Stimulated activated CD4-positive, alpha-beta T cell treated with anti-CD3 and anti-CD28 coated beads, Interleukin-12 subunit alpha, Interleukin-12 subunit beta, amount 100 ng/mL, for 4 hours (primary cell): ENCODE measurements at regions not wholly inside any gene's neighbourhood (a gene's known extent, or its start where the extent isn't known, plus 50 kb on each side); places are given as distances from the start of the nearest gene placed in this dataset.

Experiments used
- DNase-seq: peaks from one replicate; pipeline ENCODE4 v3.0.0-alpha.2; 2020

GRCh38 chrX:109843963-109844751 lies 111.1 kb upstream of the ACSL4 start:
- no peak for DNase-seq

- DNase-seq, result no peak
Measured at GRCh38 chrX:109844986-109845385, 111.9 kb upstream of the ACSL4 start.

- DNase-seq, result no peak
Measured at GRCh38 chrX:109845996-109846395, 112.9 kb upstream of the ACSL4 start.

- DNase-seq, result no peak
Measured at GRCh38 chrX:109847257-109848187, 114.5 kb upstream of the ACSL4 start.

GRCh38 chrX:109848461-109849050 lies 115.5 kb upstream of the ACSL4 start:
- no peak for DNase-seq

GRCh38 chrX:109854096-109854495 lies 121.0 kb upstream of the ACSL4 start:
- DNase-seq, result no peak

- DNase-seq, result no peak
Measured at GRCh38 chrX:109855501-109855900, 122.4 kb upstream of the ACSL4 start.

GRCh38 chrX:109856974-109857373 lies 123.9 kb upstream of the ACSL4 start:
- no peak for DNase-seq

- DNase-seq, result no peak
Measured at GRCh38 chrX:109857584-109858228, 124.6 kb upstream of the ACSL4 start.

GRCh38 chrX:109858602-109859341 lies 125.7 kb upstream of the ACSL4 start:
- DNase-seq, result no peak

- no peak for DNase-seq
Measured at GRCh38 chrX:109859651-109860050, 126.6 kb upstream of the ACSL4 start.

- DNase-seq, result no peak
Measured at GRCh38 chrX:109862433-109862832, 129.4 kb upstream of the ACSL4 start.

- no peak for DNase-seq
Measured at GRCh38 chrX:109863811-109864210, 130.8 kb upstream of the ACSL4 start.

GRCh38 chrX:109871121-109871888 lies 131.6 kb upstream of the TMEM164 start:
- no peak for DNase-seq

GRCh38 chrX:109872021-109872732 lies 130.7 kb upstream of the TMEM164 start:
- no peak for DNase-seq

GRCh38 chrX:109873574-109873973 lies 129.3 kb upstream of the TMEM164 start:
- DNase-seq, result no peak

GRCh38 chrX:109873983-109874382 lies 128.9 kb upstream of the TMEM164 start:
- DNase-seq, result no peak

- DNase-seq, result no peak
Measured at GRCh38 chrX:109874548-109874947, 128.4 kb upstream of the TMEM164 start.

- DNase-seq, result no peak
Measured at GRCh38 chrX:109875831-109876230, 127.1 kb upstream of the TMEM164 start.

GRCh38 chrX:109878236-109878635 lies 124.7 kb upstream of the TMEM164 start:
- DNase-seq, result no peak

GRCh38 chrX:109879991-109880390 lies 122.9 kb upstream of the TMEM164 start:
- DNase-seq, result no peak
